HG03045 (cell line): ENCODE measurements at regions not wholly inside any gene's neighbourhood (a gene's known extent, or its start where the extent isn't known, plus 50 kb on each side); places are given as distances from the start of the nearest gene placed in this dataset.
A peak's percentile ranks its signal among the peaks of the same experiment; 100 is the strongest.
"Not testable (repeated sequence)": the region's sequence is repeated elsewhere in the genome, so short reads cannot be mapped to it uniquely, and the experiment has no call there.

Source experiments
- ATAC-seq: cut with Tn5 transposase; IDR thresholded peaks from one replicate; pipeline ENCODE4 v1.9.1; 2021; ENCODE audit warnings: mild to moderate bottlenecking, moderate library complexity; ENCODE audit not compliant: unreplicated experiment

DNA sequence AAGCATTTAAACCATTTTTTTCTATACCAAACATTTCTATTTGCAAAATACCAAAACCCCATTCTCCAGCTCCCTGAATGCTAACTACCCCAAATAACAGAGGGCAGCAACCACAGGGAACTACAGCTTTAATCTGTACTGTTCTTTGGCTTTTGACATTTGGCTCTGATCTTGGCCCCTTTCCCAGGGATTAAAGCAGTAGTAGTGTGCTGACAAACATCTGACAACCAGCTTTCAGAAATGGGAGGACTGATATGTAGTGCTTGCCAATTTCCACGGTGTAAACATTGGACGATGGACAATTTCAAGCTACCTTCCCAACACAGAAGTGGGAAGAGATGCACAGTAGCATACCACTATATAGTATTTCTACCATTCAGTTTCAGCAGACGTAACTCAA, 88.4 kb upstream of the TEAD1 start:
- ATAC-seq = no peak

DNA sequence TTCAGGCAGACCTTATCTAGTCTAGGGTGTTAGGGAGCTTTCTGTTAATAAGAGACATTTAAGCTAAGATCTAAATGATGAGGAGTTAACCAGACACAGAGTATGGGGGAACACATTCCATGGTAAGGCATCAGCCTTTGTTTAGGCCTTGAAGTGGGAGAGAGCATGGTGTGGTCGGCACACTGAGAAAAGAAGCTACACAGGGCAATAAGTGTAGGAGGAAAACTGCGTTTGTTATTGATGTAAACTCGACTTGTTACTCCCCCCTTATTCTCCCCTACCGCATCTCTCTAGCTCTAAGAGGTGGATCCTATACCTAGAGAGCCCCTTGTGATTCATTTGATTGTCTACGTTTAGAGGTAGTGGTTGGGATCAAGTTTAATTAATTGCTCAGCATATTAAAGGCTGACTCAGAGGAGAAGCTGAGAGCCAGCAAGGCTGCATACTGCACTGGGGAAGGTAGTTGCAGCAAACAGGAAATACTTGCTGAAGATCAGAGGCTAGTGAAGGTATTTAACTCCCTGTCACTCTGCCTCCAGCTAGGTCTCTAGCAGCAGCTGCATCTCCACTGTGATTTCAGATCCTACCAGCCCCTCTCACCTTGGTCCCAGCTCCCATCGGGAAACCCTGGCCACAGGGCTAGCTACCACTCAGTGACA, 86.8 kb upstream of the TEAD1 start:
- ATAC-seq = no peak

DNA sequence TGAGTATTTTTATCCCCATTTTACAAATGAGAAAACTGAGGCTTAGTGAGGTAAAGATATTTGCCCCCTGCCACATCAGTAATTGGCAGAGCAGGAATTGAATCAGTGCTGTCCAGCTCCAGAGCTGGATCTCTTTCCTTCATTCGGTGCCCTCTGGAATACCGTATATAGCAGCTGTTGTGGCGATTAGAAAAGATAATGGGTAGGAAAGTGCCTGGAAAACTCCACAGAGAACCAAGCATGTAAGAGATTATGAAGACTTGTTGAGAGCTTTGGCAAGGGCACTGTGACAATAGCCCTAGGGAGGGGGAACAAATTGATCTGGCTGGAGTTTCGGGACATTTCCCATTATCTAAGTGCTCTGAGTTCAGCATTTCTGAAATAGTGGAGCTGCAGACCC, 82.5 kb upstream of the TEAD1 start:
- ATAC-seq = no peak

DNA sequence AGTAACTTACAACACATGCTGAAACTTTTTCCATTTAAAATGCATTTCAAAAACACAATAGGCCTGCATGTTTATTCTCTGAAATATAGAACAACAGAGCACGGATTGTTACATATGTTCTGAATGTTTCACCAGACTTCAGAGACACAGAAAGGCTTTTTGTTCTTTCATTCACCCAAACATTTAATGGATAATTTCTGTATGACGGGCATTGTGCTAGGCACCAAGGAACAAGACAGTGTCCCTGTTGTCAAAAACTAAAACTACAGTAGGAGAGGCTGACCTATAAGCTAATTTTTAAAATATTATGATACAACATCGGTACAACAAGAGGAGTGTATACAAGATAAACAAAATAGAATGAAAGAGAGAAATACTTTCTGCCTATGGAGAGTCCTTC, 81.9 kb upstream of the TEAD1 start:
- ATAC-seq = no peak

DNA sequence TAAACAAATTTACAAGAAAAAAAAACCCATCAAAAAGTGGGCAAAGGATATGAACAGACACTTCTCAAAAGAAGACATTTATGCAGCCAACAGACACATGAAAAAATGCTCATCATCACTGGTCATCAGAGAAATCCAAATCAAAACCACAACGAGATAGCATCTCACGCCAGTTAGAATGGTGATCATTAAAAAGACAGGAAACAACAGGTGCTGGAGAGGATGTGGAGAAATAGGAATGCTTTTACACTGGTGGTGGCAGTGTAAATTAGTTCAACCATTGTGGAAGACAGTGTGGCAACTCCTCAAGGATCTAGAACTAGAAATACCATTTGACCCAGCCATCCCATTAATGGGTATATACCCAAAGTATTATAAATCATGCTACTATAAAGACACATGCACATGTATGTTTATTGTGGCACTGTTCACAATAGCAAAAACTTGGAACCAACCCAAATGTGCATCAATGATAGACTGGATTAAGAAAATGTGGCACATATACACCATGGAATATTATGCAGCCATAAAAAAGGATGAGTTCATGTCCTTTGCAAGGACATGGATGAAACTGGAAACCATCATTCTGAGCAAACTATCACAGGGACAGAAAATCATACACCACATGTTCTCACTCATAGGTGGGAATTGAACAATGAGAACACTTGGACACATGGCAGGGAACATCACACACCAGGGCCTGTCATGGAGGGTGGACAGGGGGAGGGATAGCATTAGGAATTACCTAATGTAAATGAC, 79.0 kb upstream of the TEAD1 start:
- ATAC-seq = not testable (repeated sequence)

DNA sequence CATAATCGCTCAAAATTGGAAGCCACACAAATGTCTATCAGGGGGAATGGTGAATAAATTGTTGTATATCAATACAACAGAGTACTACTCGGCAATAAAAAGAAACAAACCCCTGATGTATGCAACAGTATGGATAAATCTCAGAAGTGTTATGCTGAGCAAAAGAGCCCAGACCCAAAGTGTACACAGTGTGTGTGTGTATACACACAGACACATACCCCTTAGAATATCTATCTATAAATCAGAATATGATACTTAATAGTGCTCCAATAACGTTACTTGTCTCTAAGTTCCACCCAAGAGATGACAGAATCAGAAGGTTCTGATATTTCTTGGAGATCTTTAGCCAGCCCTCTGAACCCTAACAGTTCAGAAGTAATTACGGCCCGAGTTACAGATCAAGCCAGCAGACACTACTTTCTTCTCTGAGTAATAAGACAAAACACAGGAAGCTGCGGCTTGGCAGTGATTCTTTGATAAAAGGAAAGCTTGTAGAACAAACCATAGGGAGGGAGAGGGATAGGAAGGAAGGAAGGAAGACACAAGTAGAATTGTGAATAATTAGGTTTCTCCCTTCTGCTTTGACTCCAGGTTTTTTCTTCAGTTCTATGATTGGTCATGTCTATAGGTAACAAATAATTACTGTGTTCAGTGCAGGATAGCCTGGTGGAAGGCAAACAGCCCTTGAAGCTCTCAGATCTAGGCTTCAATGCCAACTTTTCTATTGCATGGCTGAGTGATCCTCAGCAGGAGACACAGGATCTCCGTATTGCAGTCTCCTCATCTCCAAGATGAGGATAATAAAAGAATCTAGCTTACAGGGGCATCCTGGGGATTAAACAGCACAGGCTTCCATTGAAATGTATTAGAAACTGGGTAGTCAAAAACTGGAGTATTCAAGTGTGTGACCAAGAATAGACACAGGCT, 75.6 kb upstream of the TEAD1 start:
- ATAC-seq = no peak

DNA sequence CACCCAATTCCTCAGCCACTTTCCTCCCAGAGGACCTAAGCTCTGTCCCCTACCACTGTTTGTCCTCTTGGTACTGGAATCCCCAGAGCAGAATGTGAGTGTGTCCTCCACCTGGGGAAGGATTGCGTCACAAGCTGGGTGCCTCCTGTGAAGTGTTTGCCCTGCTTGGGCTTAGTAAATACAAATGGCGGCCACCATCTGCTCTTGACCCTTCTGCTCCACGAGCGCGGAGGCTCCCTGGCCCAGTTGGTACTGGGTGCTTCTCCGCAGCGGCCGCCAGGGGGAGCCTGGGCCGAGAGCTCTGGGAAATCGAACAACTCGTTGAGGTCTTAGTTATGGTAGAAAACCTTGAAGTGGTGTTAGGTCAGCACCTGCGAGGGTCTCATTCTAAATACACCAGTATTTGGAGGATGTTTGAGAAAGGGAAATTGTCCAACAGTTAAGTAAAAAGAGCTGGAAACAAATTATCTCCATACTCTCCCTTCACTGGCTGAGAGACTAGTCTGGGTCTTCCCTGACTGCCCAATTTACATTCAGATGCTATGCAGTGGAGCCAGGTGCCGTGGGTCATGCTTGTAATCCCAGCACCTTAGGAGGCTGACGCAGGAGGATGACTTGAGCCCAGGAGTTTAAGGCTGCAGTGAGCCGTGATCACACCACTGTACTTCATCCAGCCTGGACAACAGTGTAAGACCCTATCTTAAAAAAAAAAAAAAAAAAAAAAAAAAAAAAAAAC, 74.6 kb upstream of the TEAD1 start:
- peak; percentile 86 for ATAC-seq

DNA sequence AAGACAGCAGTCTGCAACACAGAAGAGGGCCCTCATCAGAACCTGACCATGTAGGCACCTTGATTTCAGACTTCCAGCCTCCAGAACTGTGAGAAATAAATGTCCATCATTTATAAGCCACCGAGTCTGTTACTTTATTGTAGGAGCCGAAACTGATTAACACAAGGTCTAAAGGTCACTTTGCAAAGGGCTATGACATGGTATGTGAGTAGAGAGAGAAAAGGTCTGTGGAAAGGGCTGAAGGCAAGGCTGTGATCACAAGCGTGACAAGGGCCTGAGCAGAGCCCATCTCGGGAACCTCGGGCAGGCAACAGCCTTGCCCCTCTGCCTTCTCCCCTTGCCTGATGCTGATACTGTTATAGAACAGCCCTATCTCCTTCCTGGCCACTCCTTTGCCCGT, 73.4 kb upstream of the TEAD1 start:
- no peak for ATAC-seq

DNA sequence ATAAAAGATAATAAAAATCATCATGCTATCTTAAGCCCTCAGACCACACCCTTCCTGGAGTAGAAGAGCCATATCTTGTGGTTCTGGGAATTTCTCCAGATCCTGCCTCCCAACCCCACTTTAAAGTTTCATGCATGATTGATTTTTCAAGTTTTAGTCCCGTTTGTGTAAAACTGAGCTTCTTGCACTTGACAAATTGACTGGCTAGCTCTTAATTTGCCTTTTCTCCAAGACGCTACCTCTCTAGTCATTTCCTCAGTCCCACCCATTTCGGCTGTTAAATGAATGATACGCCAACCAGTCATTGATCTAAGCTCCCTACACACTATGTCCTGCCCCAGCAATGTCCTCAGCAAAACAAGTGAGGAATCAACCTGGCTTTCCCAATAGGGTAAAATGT, 71.8 kb upstream of the TEAD1 start:
- ATAC-seq = no peak

DNA sequence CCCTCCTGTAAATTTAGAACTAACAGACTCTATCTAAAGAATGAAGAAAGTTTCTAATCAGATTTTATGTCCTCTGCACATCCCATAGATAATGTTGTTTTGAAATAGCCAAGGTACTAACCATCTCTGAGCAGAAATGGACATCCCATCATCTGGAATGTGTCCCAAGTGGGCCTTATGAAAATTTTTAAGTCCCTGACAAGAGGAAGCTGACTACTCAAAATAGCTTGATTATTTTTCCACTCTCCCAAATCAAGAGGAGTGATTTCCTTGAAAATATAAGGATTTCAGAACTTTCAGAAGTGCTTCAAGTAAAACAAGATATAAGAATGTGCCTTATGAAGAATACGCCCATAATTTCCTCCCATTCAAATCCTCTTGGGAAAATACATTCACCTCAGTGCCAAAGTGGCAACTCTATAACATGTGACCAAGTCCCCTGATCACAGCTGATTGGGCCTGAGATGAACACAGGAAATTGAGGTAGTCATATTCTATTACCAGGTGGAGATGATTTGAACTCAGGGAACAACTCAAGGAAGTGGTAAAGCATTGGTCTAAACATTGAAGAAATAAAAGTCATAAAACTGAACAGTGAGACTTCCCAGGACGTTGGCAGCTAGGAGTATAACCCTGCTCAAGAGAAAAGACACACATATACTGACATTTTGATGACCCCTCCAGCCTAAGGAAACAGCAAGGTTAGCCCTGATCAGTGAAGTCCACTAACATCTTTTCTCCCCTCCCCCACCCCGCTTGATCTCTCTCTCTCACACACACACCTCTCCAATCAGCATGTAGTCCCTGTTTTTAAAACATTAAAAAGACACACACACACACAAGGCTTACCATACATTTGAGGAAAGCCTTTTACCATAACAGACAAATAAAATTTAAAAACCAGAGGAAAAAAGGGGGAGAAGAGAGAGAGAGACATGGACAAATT, 70.8 kb upstream of the TEAD1 start:
- no peak for ATAC-seq

DNA sequence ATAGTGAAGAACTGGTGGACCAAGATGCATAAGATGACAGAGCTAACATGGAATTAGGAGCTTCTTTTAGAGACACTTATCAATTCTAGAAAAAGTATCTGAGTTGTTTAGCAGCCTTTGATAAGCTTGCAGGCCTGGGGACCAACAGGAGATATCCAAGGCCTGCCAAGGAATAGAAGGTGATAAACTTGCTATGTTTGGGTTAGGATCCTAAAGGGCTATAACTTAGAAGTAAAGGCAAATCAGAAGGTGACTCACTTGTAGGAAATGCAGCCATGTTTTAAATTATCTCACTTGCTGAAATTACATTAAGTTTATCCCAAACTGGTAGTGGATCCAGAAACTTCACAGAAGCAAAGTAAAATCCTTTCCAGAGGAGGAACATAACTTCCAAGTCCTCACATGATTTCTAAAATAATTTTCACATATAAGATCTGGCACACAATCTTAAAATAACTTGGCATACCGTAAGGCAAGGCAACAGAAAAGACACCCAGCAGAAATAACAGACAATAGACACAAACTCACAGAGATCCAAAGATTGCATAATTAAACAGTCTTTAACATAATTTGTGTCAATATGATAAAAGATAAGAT, 69.6 kb upstream of the TEAD1 start:
- no peak for ATAC-seq

DNA sequence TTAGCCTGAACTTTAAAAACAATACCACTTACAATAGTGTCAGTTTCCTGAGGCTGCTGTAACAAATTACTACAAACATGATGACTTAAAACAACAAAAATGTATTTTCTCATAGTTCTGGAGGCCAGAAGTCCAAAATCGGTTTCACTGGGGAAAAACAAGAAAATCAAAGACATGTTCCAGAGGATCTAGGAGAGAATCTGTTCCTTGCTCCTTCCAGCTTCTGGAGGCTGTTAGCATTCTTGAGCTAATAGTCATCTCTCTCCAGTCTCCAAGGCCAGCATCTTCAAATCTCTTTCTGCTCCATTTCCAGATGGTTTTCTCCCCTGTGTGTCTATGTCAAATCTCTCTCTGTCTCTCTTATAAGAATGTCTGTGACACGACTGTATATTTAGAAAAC, 67.6 kb upstream of the TEAD1 start:
- no peak for ATAC-seq

DNA sequence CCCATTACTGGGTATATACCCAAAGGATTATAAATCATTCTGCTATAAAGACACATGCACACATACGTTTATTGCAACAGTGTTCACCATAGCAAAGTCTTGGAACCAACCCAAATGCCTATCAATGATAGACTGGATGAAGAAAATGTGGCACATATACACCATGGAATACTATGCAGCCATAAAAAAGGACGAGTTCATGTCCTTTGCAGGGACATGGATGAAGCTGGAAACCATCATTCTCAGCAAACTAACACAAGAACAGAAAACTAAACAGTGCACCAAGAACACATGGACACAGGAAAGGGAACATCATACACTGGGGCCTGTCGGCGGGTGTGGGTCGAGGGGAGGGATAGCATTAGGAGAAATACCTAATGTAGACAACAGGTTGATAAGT, 65.5 kb upstream of the TEAD1 start:
- ATAC-seq = not testable (repeated sequence)

DNA sequence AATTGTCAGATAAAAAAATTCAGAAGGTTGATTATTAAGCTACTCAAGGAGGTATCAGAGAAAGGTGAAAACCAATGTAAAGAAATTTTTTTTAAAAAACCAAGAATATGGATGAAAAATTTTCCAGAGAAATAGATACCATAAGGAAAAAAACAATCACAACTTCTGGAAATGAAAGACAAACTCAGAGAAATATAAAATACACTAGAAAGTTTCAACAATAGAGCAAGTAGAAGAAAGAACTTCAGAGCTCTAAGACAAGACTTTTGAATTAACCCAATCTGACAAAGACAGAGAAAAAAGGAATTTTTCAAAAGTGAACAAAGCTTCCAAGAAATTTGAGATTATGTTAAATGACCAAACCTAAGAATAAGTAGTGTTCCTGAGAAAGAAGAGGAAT, 62.9 kb upstream of the TEAD1 start:
- ATAC-seq = no peak

DNA sequence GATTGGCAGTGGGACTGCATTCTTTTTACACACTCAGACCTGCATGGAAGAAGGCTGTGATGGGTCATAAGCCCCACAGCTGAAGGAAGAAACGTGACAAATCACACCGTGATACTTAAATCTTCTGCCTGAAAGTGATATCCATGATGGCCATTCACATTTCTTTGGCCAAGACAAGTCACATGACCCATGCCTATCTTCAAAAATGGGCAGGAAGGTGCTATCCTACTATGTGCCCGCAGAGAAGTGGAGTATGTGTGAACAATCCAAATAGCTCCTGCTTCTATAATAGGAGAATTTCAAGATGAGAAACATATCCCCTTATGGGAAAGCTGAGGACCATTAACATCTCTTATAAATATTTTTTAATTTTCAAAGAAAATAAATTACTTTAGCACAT, 56.6 kb upstream of the TEAD1 start:
- ATAC-seq = no peak

DNA sequence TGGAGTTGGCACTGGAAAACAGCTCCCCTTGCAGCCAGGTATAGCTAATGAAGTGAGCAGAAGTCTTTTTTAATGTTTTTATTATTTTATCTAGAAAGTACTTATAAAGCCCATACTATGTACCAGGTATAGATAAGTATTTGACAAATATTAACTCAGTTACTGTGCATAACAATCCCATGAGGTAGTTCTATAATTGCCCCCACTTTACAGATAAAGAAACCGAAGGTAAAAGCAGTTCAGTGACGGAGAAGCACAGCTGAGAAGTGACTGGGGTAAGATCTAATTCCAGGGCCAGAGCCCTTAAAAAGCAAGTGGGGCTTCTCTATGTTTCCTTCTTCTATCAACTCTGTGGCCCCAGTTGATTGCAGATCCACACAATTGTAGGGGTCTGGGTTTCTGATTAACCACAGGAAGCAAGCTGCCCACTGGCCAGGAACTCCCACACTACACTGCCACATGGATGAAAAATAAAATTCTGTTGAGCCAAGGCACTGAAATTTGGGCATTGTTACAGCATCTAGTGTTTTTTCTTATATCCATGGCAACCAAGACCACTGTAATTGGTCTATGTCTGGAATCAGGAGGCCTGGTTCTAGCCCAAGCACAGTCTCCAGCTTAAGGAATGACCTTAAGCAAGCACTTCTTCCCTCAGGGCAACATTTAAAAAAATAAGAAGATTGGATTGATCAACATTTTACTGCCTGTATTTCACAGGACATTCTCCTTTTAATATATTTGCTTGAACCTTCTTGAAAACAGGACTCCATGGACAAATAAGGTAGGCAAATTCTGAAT, 55.3 kb upstream of the TEAD1 start:
- no peak for ATAC-seq

DNA sequence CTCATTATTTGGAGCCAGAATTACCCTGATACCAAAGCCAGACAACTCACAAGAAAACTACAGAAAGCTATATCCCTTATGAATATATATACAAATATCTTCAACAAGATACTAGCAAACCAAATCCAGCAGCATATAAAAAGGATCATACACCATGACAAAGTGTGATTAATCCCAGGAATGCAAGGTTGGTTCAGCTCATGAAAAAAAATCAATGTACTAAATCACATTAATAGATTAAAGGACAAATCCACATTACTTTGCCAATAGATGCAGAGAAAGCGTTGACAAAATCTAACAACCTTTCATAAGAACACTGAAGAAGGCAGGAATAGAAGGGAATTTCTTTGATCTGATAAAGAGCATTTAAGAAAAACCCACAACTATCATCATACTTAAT, 50.4 kb upstream of the TEAD1 start:
- ATAC-seq = no peak
